HG03159 (cell line): ENCODE measurements at regions not wholly inside any gene's neighbourhood (a gene's known extent, or its start where the extent isn't known, plus 50 kb on each side); places are given as distances from the start of the nearest gene placed in this dataset.
"Not testable (repeated sequence)": the region's sequence is repeated elsewhere in the genome, so short reads cannot be mapped to it uniquely, and the experiment has no call there.

Experiments
- ATAC-seq: cut with Tn5 transposase; IDR thresholded peaks from one replicate; pipeline ENCODE4 v1.9.1; 2021; ENCODE audit warnings: mild to moderate bottlenecking, moderate library complexity; ENCODE audit not compliant: unreplicated experiment

DNA sequence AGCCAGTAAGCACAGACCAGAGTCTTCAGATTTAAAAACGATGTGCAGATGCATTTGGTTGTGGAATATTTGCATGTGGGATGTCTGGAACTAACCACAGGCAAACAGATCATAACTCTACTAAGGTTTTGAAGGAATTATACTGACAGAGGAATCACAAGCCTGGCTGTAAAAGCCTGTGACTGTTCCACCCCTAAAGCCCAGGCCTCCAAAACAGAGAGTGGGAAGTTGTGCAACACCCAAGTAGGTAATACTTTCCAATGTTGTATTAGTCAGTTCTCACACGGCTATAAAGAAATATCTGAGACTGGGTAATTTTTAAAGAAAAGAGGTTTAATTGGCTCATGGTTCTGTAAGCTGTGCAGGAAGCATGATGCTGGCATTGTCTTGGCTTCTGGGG, 68.1 kb upstream of the DCD start:
- ATAC-seq, result no peak

DNA sequence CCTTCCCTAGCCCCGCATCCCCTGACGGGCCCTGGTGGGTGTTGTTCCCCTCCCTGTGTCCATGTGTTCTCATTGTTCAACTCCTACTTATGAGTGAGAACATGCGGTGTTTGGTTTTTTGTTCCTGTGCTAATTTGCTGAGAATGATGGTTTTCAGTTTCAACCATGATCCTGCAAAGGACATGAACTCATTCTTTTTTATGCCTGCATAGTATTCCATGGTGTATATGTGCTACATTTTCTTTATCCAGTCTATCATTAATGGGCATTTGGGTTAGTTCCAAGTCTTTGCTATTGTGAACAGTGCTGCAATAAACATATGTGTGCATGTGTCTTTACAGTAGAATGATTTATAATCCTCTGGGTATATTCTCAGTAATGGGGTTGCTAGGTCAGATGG, 65.7 kb upstream of the DCD start:
- not testable (repeated sequence) for ATAC-seq

DNA sequence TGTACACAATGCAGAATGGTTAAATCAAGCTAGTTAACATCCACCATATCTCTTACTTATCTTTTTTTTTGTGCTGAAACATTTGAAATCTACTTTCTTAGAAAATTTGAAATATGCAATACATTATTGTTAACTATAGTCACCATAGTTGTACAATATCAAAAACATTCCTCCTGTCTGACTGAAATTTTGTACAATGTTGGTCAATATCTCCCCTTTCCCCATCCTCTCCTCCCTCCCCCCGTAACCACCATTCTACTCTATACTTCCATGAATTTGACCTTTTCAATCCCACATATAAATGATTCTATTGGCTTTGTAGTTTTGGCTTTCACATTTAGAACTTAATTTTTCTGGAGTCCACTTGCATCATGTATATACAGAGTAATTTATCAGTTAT, 63.5 kb upstream of the DCD start:
- ATAC-seq, result no peak

DNA sequence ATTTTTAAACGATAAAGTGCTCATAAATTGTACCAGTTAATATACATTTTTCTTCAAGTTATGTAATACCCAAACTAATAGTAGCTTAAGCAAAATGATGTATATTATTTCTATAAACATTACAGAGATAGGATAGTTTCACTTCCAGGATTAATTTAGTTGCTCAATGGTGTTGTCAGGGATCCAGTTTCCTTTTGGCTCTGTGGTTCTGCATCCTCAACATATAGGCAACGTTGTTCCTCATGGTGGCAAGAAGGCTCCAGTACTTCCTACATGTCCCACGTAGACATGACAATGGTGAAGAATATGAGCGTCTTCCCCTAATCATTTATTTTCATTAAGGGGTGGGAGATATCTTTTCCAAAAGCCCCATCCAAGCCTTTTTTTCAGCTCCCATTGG, 60.7 kb upstream of the DCD start:
- no peak for ATAC-seq

DNA sequence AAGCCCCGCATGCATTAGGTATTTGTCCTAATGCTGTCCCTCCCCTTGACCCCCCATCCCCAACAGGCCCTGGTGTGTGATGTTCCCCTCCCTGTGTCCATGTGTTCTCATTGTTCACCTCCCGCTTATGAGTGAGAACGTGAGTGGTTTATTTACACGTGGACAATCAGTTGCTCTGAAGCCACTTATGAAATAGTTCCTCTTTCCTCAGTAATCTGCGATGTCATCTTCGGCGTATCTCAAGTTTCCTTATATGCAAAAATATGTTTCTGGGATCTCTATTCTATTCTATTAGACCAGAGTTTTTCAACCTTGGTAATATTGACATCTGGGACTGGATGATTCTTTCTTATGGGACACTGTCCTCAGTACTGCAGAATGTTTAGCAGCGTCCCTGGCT, 56.0 kb upstream of the DCD start:
- no peak for ATAC-seq

DNA sequence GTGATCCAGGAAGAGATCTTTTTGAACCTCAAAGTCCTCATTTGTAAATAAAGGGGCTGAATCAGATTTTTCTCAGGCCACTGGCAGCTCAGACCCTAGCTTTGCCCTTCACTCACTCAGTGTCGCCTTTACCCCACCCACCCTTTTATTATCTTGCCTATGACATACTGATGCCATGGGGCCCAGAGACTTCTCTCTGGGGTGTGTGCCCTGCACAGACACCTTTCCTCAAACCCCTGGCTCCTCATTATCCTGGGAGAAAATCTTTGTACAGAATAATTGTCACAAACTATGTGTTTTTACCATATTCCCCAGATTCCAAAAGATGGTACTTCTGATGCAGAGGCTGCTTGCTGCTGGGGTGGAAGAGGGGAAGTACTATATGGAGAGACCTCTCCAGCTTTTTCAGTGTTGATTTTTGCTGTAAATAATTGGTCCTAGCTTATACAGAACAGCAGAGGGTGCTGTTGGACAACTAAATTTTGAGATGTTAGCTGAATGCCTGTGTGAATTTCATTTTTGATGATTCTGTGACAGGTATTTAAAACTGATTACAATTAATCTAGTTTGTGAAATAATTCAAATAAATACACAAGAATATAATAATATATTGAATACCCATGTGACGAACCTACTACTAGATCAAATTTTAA, 53.9 kb upstream of the DCD start:
- peak; percentile 85 for ATAC-seq

DNA sequence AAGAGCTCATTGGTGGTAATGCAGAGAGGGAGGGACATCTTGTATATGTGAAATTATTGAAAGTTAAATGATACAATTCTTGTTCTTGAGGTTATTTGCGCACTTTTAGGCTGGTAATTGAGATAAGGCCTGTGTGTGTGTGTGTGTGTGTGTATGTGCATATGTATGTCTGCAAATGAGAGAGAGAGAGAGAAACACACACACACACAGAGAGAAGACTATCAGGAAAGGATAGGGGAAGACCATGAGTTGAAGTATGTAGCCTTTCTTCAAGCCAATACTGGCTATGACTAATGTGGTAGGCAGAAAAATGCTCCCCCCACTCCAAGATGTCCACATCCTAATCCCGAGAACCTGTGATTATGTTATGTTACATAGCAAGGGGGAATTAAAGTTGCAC, 52.7 kb upstream of the DCD start:
- no peak for ATAC-seq

DNA sequence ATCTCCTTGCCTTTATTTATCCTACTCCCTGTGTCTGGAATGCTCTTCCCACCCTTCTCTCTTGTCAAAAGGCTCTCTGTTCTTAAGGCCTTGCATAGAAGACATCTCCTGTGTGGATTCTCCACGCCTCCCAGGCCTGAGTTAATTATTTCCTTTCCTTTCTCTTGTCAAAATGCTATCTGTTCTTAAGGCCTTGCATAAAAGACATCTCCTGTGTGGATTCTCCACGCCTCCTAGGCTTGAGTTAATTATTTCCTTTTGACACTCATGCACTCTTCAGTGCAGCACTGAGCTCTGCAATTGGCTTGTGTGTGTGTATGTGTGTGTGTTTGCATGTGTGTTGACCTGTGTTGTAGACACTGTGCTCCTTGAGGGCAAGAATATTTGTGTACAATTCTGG, 52.1 kb upstream of the DCD start:
- no peak for ATAC-seq
